ENCODE measurements at regions not wholly inside any gene's neighbourhood (a gene's known extent, or its start where the extent isn't known, plus 50 kb on each side); places are given as distances from the start of the nearest gene placed in this dataset.

GRCh38 chr1:194584052-194584451 lies 1397.6 kb upstream of the B3GALT2 start:
- no peak for TF ChIP-seq CTCF (IDR thresholded peaks at IDR 0.05; ENCODE audit: low read length)
- no peak for TF ChIP-seq EZH2 (IDR thresholded peaks at IDR 0.05; ENCODE audit: borderline replicate concordance, low read length)
